GM12878 (cell line): ENCODE measurements at regions not wholly inside any gene's neighbourhood (a gene's known extent, or its start where the extent isn't known, plus 50 kb on each side); places are given as distances from the start of the nearest gene placed in this dataset.
A peak's percentile ranks its signal among the peaks of the same experiment; 100 is the strongest.

ENCODE experiments used
- ASH2L ChIP-seq: fragments of 300-600, 200-600 bp; sonication (generic); IDR thresholded peaks from 2 replicates; pipeline ENCODE4 v1.6.1; 2017; ENCODE audit warnings: low read depth, mild to moderate bottlenecking, borderline replicate concordance
- BCL11A ChIP-seq: IDR thresholded peaks from 2 replicates; pipeline ENCODE4 v1.6.1; 2011; ENCODE audit warnings: low read depth, low read length
- BHLHE40 ChIP-seq, 2 experiments: fragments of 450-650 bp in 1 of 2; IDR thresholded peaks; 2 replicates each; pipeline ENCODE4 v1.6.1; 2011 to 2017; ENCODE audit warnings: low read depth in 2 of 2, borderline replicate concordance in 1 of 2, improper control_type of control experiment in 1 of 2, low read length in 1 of 2, mild to moderate bottlenecking in 1 of 2
- CEBPB ChIP-seq, 2 experiments: fragments of 150-350 bp in 1 of 2; IDR thresholded peaks; 2 replicates each; pipeline ENCODE4 v1.6.1; 2012 to 2014; ENCODE audit warnings: low read depth in 2 of 2, low read length in 2 of 2, borderline replicate concordance in 1 of 2, inconsistent platforms in 1 of 2
- CHD2 ChIP-seq: IDR thresholded peaks from 2 replicates; pipeline ENCODE4 v1.6.1; 2011; ENCODE audit warnings: low read depth, low read length, improper control_type of control experiment, borderline replicate concordance
- CREM ChIP-seq: IDR thresholded peaks from 2 replicates; pipeline ENCODE4 v1.6.1; 2014; ENCODE audit warnings: antibody characterized with exemption, low read depth
- ETV6 ChIP-seq, 2 experiments: fragments of 450-650 bp in 1 of 2; IDR thresholded peaks in 1 of 2; conservative IDR thresholded peaks in 1 of 2; 2 replicates each; pipeline ENCODE4 v1.6.1; 2014; ENCODE audit warnings: antibody characterized with exemption in 1 of 2, borderline replicate concordance in 1 of 2, low read depth in 1 of 2, mild to moderate bottlenecking in 1 of 2, moderate library complexity in 1 of 2
- HDAC6 ChIP-seq: fragments of 200-600 bp; sonication (generic); IDR thresholded peaks from one replicate; pipeline ENCODE4 v1.8.0; 2017; ENCODE audit warnings: antibody characterized with exemption; ENCODE audit not compliant: unreplicated experiment
- IKZF2 ChIP-seq, 2 experiments: fragments of 450-650 bp; IDR thresholded peaks; 2 replicates each; pipeline ENCODE4 v1.6.1; 2017; ENCODE audit warnings: mild to moderate bottlenecking in 2 of 2, moderate library complexity in 2 of 2
- KLF5 ChIP-seq: fragments of 450-650 bp; IDR thresholded peaks from 2 replicates; pipeline ENCODE4 v1.6.1; 2014; ENCODE audit warnings: mild to moderate bottlenecking; ENCODE audit not compliant: partially characterized antibody
- MTA2 ChIP-seq: fragments of 450-650 bp; IDR thresholded peaks from 2 replicates; pipeline ENCODE4 v1.6.1; 2016; ENCODE audit warnings: low read depth, mild to moderate bottlenecking, moderate library complexity
- MXI1 ChIP-seq: fragments of 150-350 bp; IDR thresholded peaks from 2 replicates; pipeline ENCODE4 v1.6.1; 2011; ENCODE audit warnings: low read depth, mild to moderate bottlenecking, inconsistent platforms, low read length, improper control_type of control experiment
- NBN ChIP-seq: fragments of 450-650 bp; IDR thresholded peaks from 2 replicates; pipeline ENCODE4 v1.6.1; 2016
- PBX3 ChIP-seq: IDR thresholded peaks from 2 replicates; pipeline ENCODE4 v1.6.1; 2011; ENCODE audit warnings: mild to moderate bottlenecking, low read depth, low read length, moderate library complexity; ENCODE audit not compliant: insufficient replicate concordance
- RUNX3 ChIP-seq: IDR thresholded peaks from 2 replicates; pipeline ENCODE4 v1.6.1; 2012; ENCODE audit warnings: low read length, inconsistent platforms
- SREBF2 ChIP-seq: IDR thresholded peaks from 2 replicates; pipeline ENCODE4 v1.6.1; 2012; ENCODE audit warnings: mild to moderate bottlenecking, low read length
- STAT1 ChIP-seq: fragments of 450-650 bp; conservative IDR thresholded peaks from 2 replicates; pipeline ENCODE4 v1.6.1; 2014; ENCODE audit warnings: antibody characterized with exemption, mild to moderate bottlenecking
- TBL1XR1 ChIP-seq: IDR thresholded peaks from 2 replicates; pipeline ENCODE4 v1.6.1; 2012; ENCODE audit warnings: low read depth, low read length, improper control_type of control experiment
- TCF12 ChIP-seq: IDR thresholded peaks from 2 replicates; pipeline ENCODE4 v1.6.1; 2011; ENCODE audit warnings: low read depth, mild to moderate bottlenecking, low read length
- TCF7 ChIP-seq: IDR thresholded peaks from 2 replicates; pipeline ENCODE4 v1.6.1; 2014; ENCODE audit warnings: antibody characterized with exemption, borderline replicate concordance
- YBX1 ChIP-seq: fragments of 450-650 bp; IDR thresholded peaks from 2 replicates; pipeline ENCODE4 v1.6.1; 2016; ENCODE audit warnings: antibody characterized with exemption
- ZNF217 ChIP-seq: fragments of 450-650 bp; IDR thresholded peaks from 2 replicates; pipeline ENCODE4 v1.6.1; 2017; ENCODE audit warnings: antibody characterized with exemption, mild to moderate bottlenecking
- TF ChIP-seq, protein P1 (sequence below): fragments of 450-650 bp; IDR thresholded peaks from 2 replicates; pipeline ENCODE4 v1.6.1; 2016; ENCODE audit warnings: mild to moderate bottlenecking, moderate library complexity, borderline replicate concordance
- TF ChIP-seq, protein P2 (sequence below): fragments of 450-650 bp; conservative IDR thresholded peaks from 2 replicates; pipeline ENCODE4 v1.6.1; 2017; ENCODE audit warnings: mild to moderate bottlenecking, moderate library complexity

- TF ChIP-seq, protein P1, sequence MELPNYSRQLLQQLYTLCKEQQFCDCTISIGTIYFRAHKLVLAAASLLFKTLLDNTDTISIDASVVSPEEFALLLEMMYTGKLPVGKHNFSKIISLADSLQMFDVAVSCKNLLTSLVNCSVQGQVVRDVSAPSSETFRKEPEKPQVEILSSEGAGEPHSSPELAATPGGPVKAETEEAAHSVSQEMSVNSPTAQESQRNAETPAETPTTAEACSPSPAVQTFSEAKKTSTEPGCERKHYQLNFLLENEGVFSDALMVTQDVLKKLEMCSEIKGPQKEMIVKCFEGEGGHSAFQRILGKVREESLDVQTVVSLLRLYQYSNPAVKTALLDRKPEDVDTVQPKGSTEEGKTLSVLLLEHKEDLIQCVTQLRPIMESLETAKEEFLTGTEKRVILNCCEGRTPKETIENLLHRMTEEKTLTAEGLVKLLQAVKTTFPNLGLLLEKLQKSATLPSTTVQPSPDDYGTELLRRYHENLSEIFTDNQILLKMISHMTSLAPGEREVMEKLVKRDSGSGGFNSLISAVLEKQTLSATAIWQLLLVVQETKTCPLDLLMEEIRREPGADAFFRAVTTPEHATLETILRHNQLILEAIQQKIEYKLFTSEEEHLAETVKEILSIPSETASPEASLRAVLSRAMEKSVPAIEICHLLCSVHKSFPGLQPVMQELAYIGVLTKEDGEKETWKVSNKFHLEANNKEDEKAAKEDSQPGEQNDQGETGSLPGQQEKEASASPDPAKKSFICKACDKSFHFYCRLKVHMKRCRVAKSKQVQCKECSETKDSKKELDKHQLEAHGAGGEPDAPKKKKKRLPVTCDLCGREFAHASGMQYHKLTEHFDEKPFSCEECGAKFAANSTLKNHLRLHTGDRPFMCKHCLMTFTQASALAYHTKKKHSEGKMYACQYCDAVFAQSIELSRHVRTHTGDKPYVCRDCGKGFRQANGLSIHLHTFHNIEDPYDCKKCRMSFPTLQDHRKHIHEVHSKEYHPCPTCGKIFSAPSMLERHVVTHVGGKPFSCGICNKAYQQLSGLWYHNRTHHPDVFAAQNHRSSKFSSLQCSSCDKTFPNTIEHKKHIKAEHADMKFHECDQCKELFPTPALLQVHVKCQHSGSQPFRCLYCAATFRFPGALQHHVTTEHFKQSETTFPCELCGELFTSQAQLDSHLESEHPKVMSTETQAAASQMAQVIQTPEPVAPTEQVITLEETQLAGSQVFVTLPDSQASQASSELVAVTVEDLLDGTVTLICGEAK, result 0 out of 2 replicates have a peak, but pooled peaks have one; percentile 7
- peak; percentile 84 for TF ChIP-seq NBN
- TF ChIP-seq ETV6 (conservative IDR thresholded peaks at IDR 0.05 in 1 of 2, IDR thresholded peaks at IDR 0.05 in 1 of 2; ENCODE audit: borderline replicate concordance in 1 of 2, low read depth in 1 of 2), result peak in 1 of 2 experiments; percentile 52; a peak in 1 of 4 replicates
- TF ChIP-seq CEBPB (IDR thresholded peaks at IDR 0.05; ENCODE audit: borderline replicate concordance in 1 of 2, low read depth in 2 of 2, low read length in 2 of 2), result no peak
- no peak for TF ChIP-seq STAT1
- TF ChIP-seq BCL11A, result peak; percentile 82
- TF ChIP-seq MTA2, result peak; percentile 66
- TF ChIP-seq PBX3, result no peak
- TF ChIP-seq KLF5, result peak; percentile 31
- TF ChIP-seq YBX1, result no peak
- 0 out of 2 replicates have a peak, but pooled peaks have one; percentile 26 for TF ChIP-seq TCF7
- no peak for TF ChIP-seq TBL1XR1
- no peak for TF ChIP-seq MXI1
- TF ChIP-seq SREBF2, result no peak
- peak; percentile 36 to 57; a peak in 3 of 4 replicates for TF ChIP-seq BHLHE40 (IDR thresholded peaks at IDR 0.05; ENCODE audit: borderline replicate concordance in 1 of 2, low read depth in 2 of 2, low read length in 1 of 2)
- TF ChIP-seq ZNF217, result peak; percentile 67
- TF ChIP-seq ASH2L, result no peak
- peak; percentile 98 for TF ChIP-seq IKZF2 (IDR thresholded peaks at IDR 0.05)
- TF ChIP-seq RUNX3, result peak; percentile 38
- TF ChIP-seq TCF12, result peak; percentile 54; the same call in 1 of the 2 replicates
- TF ChIP-seq HDAC6, result no peak
- TF ChIP-seq, protein P2, sequence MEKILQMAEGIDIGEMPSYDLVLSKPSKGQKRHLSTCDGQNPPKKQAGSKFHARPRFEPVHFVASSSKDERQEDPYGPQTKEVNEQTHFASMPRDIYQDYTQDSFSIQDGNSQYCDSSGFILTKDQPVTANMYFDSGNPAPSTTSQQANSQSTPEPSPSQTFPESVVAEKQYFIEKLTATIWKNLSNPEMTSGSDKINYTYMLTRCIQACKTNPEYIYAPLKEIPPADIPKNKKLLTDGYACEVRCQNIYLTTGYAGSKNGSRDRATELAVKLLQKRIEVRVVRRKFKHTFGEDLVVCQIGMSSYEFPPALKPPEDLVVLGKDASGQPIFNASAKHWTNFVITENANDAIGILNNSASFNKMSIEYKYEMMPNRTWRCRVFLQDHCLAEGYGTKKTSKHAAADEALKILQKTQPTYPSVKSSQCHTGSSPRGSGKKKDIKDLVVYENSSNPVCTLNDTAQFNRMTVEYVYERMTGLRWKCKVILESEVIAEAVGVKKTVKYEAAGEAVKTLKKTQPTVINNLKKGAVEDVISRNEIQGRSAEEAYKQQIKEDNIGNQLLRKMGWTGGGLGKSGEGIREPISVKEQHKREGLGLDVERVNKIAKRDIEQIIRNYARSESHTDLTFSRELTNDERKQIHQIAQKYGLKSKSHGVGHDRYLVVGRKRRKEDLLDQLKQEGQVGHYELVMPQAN, result peak; percentile 51; the same call in 1 of the 2 replicates
- peak; percentile 53; the same call in 1 of the 2 replicates for TF ChIP-seq CHD2
- TF ChIP-seq CREM, result peak; percentile 69
These were observed 222.7 kb upstream of the SOX5 start (continued) for GRCh38 chr12:24172031-24172772.
